Transverse colon (tissue), 4 donors: ENCODE measurements at regions not wholly inside any gene's neighbourhood (a gene's known extent, or its start where the extent isn't known, plus 50 kb on each side); places are given as distances from the start of the nearest gene placed in this dataset.
"Not testable (repeated sequence)": the region's sequence is repeated elsewhere in the genome, so short reads cannot be mapped to it uniquely, and the experiment has no call there.

ENCODE experiments used
- DNase-seq: peaks from one replicate; pipeline ENCODE4 v3.0.0-alpha.2; 2019
- H3K27ac ChIP-seq, 4 donors: fragments of 200-600 bp; sonication (generic); 2 replicates each; pipeline ENCODE4 v1.5.1; 2016 to 2018; ENCODE audit warnings: inconsistent platforms in 4 of 4
- H3K27me3 ChIP-seq: fragments of 200-600 bp; sonication (generic); 2 replicates; pipeline ENCODE4 v1.5.1; 2017; ENCODE audit warnings: inconsistent platforms
- H3K36me3 ChIP-seq, 4 donors: fragments of 200-600 bp; sonication (generic); 2 replicates each; pipeline ENCODE4 v1.5.1; 2017 to 2019; ENCODE audit warnings: inconsistent platforms in 4 of 4
- H3K4me1 ChIP-seq, 4 donors: fragments of 200-600 bp; sonication (generic); 2 replicates each; pipeline ENCODE4 v1.5.1; 2017 to 2020; ENCODE audit warnings: inconsistent platforms in 4 of 4
- H3K4me3 ChIP-seq, 4 donors: fragments of 200-600 bp; sonication (generic); 1 replicate in 1 of 4; 2 replicates in 3 of 4; pipeline versions ENCODE4 v1.5.1 to v1.6.1; 2017 to 2019; ENCODE audit warnings: inconsistent platforms in 4 of 4
- H3K9me3 ChIP-seq, 2 donors: fragments of 200-600 bp; sonication (generic); 2 replicates each; pipeline ENCODE4 v1.5.1; 2017 to 2019; ENCODE audit warnings: inconsistent platforms in 2 of 2
- WGBS, 2 donors: methylation state at CpG; one replicate each; pipeline ENCODE4 v1.1.5; 2018; ENCODE audit warnings: low coverage in 1 of 2; 5-methylcytosine and 5-hydroxymethylcytosine counted together
- in situ Hi-C, 4 donors: fragments of 200-750 bp; cut with MboI; loops; one replicate each; pipeline versions ENCODE4 v1.15.0 to v1.15.1; 2017; ENCODE audit warnings: low sequenced_read_pairs in 3 of 4, low pct_ligation_motif_present in 1 of 4, low pct_unique_long_range_greater_than_20kb in 1 of 4
- intact Hi-C: fragments of 100-400 bp; cut with DNase I; formaldehyde crosslinking; loops from one replicate; pipeline ENCODE4 v1.15.1; 2023; ENCODE audit warnings: low total_unique reads

GRCh38 chr1:794310-794709 lies 107.9 kb upstream of the OR4F16 start:
- H3K4me3 ChIP-seq, H3K4me1 ChIP-seq, H3K27me3 ChIP-seq, H3K9me3 ChIP-seq, in situ Hi-C loops, H3K27ac ChIP-seq, H3K36me3 ChIP-seq, DNase-seq, intact Hi-C loops: not testable (repeated sequence)
- 90 to 98% methylated on average over 2 to 6 of the region's 6 CpGs for WGBS, 2 donors

GRCh38 chr1:794918-795584 lies 108.6 kb upstream of the OR4F16 start:
- H3K36me3 ChIP-seq, H3K4me3 ChIP-seq, H3K27ac ChIP-seq, intact Hi-C loops, in situ Hi-C loops, DNase-seq, H3K4me1 ChIP-seq, H3K9me3 ChIP-seq, H3K27me3 ChIP-seq: not testable (repeated sequence)
- WGBS, 2 donors = 66 to 90% methylated on average over 4 to 9 of the region's 9 CpGs

DNA sequence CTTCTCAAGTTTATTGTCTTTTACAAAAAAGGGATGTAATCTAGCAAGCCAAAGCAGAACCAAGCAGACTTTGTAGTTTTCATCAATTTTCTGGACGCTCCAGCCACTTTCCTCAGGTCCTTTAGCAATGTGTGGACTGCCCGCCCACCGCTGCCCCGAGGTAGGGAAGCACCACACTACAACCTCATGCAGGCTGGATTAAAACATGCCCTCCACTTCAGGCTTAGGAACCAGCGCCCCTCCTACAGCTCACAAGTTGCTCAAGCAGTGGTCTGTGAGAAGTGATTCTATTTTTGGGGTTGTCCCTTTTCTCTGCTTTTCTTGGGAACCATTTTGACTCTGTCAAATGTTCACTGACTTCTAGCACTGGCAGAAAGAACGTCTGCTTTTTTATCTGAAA lies 111.2 kb upstream of the OR4F16 start:
- H3K36me3 ChIP-seq, H3K9me3 ChIP-seq, in situ Hi-C loops, intact Hi-C loops, DNase-seq, H3K27ac ChIP-seq, H3K4me1 ChIP-seq, H3K4me3 ChIP-seq, H3K27me3 ChIP-seq: not testable (repeated sequence)
- 89% methylated on average over 2 of the region's 6 CpGs; no CpG with 5 or more reads in 1 of the 2 donors for WGBS, 2 donors

GRCh38 chr1:800397-800796 lies 113.9 kb upstream of the OR4F16 start:
- H3K36me3 ChIP-seq, H3K4me1 ChIP-seq, intact Hi-C loops, in situ Hi-C loops, H3K27ac ChIP-seq, H3K27me3 ChIP-seq, H3K9me3 ChIP-seq, DNase-seq, H3K4me3 ChIP-seq: not testable (repeated sequence)
- WGBS, 2 donors = 97 to 100% methylated on average over 1 to 7 of the region's 7 CpGs

DNA sequence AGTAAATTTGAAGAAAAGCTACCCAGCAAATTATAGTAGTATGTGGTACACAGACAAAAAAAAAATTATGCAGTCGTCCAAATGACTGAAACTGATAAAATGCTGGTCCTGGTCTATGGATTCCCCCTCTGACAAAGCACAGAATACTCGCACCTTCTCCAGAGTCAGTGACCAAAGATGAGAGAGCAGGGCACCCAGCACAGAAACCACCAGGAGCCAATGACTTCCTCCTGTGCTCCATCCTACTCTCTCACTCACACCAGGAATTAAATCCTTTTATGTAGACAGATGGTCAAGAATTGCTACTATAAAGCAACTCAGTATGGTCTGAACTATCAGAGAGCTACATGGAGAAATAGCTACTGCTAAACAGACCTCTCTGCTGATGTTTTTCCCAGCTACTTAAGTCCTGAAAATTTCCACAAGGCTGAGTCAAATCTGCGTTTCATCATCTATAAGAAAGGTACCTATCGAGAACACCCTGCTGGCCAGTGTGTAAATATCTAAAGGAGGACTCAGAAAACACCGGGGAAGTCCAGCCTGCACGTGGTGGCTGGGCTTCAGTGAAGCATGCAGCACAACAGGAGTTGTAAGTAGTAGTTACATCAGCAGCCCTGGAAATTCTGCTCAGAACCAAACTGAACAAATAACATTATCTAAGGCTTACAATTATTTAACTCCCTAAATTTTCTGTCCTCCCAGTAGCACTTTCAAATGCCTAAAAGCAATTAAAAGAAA lies 118.1 kb upstream of the OR4F16 start:
- in situ Hi-C loops, H3K27me3 ChIP-seq, intact Hi-C loops, H3K9me3 ChIP-seq, H3K36me3 ChIP-seq, H3K4me1 ChIP-seq, H3K27ac ChIP-seq, DNase-seq, H3K4me3 ChIP-seq: not testable (repeated sequence)
- WGBS, 2 donors = 29 to 74% methylated on average over 1 to 6 of the region's 6 CpGs

DNA sequence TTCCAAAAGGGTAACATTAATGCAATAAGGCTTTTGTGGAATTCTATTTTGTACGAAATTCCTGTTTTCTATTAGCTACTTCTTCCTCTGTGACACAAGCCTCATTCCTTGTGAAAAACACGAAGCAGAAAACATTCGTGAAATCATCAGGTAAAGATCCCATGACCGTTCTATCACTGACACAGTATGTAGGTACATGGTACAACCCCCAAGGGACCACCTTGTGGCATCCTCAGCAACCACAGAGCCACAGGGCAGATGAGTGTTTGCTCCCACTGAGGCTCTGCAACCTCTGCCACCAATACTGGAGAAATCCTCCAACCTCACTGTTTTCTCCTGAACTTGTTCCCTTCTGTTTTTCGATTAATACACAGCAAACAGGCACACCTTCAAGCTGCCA lies 118.4 kb upstream of the SAMD11 start:
- H3K36me3 ChIP-seq, in situ Hi-C loops, H3K27me3 ChIP-seq, H3K27ac ChIP-seq, H3K4me3 ChIP-seq, H3K4me1 ChIP-seq, DNase-seq, H3K9me3 ChIP-seq, intact Hi-C loops: not testable (repeated sequence)
- 89 to 96% methylated on average over 3 to 5 of the region's 5 CpGs for WGBS, 2 donors

DNA sequence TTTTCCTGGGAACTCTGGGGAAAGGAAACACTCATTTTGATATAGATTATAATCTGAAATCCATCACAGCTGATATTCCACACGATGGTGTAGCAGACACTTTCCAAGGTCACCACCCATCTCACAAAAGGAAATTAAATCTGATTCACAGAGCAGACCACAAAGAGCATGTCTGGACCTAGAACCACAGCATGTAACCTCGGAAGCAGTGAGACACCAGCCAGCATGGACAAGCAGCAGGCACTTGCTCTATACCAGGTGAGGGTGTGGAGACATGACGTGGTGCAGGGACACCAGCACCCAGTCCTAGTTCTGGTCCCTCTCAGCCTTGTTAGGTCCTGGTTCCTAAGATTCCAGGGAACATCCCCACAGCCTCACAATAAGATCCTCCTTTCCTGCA lies 116.7 kb upstream of the SAMD11 start:
- H3K27me3 ChIP-seq, H3K4me3 ChIP-seq, DNase-seq, H3K4me1 ChIP-seq, H3K27ac ChIP-seq, H3K36me3 ChIP-seq, in situ Hi-C loops, H3K9me3 ChIP-seq, intact Hi-C loops: not testable (repeated sequence)
- no CpG with 5 or more reads among the region's 3 CpGs for WGBS, 2 donors

GRCh38 chr1:807699-808390 lies 115.9 kb upstream of the SAMD11 start:
- DNase-seq, H3K27me3 ChIP-seq, H3K4me3 ChIP-seq, H3K27ac ChIP-seq, H3K36me3 ChIP-seq, H3K9me3 ChIP-seq, in situ Hi-C loops, H3K4me1 ChIP-seq, intact Hi-C loops: not testable (repeated sequence)
- WGBS, 2 donors = 0 to 34% methylated on average over 1 to 4 of the region's 4 CpGs

GRCh38 chr1:810949-811348 lies 112.8 kb upstream of the SAMD11 start:
- H3K9me3 ChIP-seq, H3K36me3 ChIP-seq, H3K27ac ChIP-seq, H3K27me3 ChIP-seq, H3K4me3 ChIP-seq, intact Hi-C loops, in situ Hi-C loops, DNase-seq, H3K4me1 ChIP-seq: not testable (repeated sequence)
- 57 to 70% methylated on average over 2 of the region's 2 CpGs for WGBS, 2 donors

- WGBS, 2 donors = 83 to 93% methylated on average over 5 of the region's 5 CpGs
- H3K27ac ChIP-seq, H3K27me3 ChIP-seq, intact Hi-C loops, in situ Hi-C loops, H3K4me1 ChIP-seq, H3K9me3 ChIP-seq, H3K4me3 ChIP-seq, H3K36me3 ChIP-seq, DNase-seq: not testable (repeated sequence)
Measured at GRCh38 chr1:812535-813127, 111.1 kb upstream of the SAMD11 start.
